GM18858 (cell line): ENCODE measurements at regions not wholly inside any gene's neighbourhood (a gene's known extent, or its start where the extent isn't known, plus 50 kb on each side); places are given as distances from the start of the nearest gene placed in this dataset.

Source experiments
- ATAC-seq: cut with Tn5 transposase; IDR thresholded peaks from one replicate; pipeline ENCODE4 v1.9.1; 2021; ENCODE audit not compliant: unreplicated experiment

GRCh38 chr1:193367863-193368262, 181.4 kb upstream of the B3GALT2 start:
- peak; percentile 15 for ATAC-seq

GRCh38 chr1:193366764-193367507, 180.5 kb upstream of the B3GALT2 start:
- no peak for ATAC-seq

- ATAC-seq: no peak
Observed at GRCh38 chr1:193365966-193366365, 179.6 kb upstream of the B3GALT2 start.

DNA sequence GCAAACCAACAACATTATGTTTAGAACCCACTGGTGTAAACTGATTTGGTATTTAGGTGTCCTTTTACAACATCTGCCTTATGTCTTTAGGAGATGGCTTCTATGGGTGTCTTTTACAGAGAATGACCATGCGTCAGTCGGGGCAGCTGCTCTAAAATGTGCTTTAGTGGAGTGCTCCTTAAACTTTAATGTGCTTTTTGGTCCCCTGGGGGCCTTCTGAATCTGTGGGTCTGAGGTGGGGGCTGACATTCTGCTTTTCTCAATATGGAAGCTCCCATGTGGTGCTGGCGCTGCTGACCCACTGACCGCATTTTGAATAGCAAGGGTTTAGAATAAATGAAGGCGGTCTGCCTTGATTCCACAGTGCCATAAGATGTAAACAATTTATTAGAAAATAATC, 173.2 kb upstream of the B3GALT2 start:
- no peak for ATAC-seq

- no peak for ATAC-seq
Observed at GRCh38 chr1:193358419-193358818, 172.0 kb upstream of the B3GALT2 start.

GRCh38 chr1:193356249-193356648, 169.8 kb upstream of the B3GALT2 start:
- no peak for ATAC-seq

GRCh38 chr1:193355626-193356025, 169.2 kb upstream of the B3GALT2 start:
- no peak for ATAC-seq

- ATAC-seq: no peak
Observed at GRCh38 chr1:193355178-193355577, 168.8 kb upstream of the B3GALT2 start.

GRCh38 chr1:193348769-193349535, 162.5 kb upstream of the B3GALT2 start:
- ATAC-seq: no peak

GRCh38 chr1:193348091-193348768, 161.8 kb upstream of the B3GALT2 start:
- ATAC-seq: no peak

GRCh38 chr1:193346085-193346484, 159.7 kb upstream of the B3GALT2 start:
- ATAC-seq: no peak

DNA sequence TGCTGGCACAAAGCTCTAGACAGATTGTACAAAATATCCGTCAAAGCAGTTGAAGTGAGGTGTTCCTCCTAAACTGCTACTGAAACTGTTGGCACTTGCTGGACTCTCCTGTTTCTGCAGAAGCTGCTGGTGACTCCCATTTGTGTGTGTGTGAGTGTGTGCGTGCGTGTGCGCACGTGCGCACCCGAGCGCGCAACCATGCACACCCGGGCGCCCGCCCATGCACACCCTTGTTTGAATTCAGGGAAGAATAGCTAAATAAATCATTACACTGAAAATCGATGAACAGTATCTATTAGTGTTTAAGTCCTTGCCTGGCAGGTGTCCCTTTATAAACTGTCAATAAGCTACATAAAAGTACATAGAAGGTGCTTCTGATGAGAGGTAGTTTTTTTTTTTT, 156.4 kb upstream of the B3GALT2 start:
- ATAC-seq: no peak

GRCh38 chr1:193340331-193340730, 153.9 kb upstream of the B3GALT2 start:
- ATAC-seq: no peak

GRCh38 chr1:193339401-193339800, 153.0 kb upstream of the B3GALT2 start:
- no peak for ATAC-seq

DNA sequence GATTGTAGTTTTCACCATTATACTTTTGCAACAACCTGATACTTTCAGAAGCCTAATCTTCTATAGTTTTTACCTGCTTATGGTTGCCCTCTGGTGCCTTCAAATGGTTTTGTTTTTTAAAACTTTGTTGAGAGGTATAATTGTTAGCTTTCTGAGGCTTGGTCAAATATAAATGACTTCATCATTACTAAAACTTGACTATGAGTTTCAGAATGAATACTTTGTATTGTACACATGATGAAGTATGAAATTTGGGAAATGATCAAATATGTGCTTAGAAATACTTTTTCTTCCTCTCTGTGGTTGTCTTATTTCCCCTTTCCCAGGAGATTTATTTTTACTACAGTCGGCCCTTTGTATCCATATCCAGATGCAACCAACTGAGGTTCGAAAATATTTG, 151.8 kb upstream of the B3GALT2 start:
- ATAC-seq: peak; percentile 76

GRCh38 chr1:193335806-193336428, 149.5 kb upstream of the B3GALT2 start:
- ATAC-seq: no peak

DNA sequence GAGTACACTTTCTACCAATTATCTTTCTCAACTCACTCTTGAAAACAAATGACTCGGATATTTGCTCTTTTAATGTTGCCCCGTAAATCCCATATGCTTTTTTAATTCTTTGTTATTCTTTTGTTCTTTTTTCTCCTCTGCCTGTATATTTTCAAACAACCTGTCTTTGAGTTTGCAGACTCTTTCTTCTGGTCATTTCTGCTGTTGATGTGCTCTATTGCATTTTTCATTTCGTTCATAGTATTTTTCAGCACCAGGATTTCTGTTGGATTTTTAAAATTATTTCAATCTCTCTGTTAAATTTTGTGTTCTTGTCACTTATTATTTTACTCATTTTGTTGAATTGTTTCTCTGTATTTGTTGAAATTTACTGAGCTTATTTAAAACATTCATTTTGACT, 146.8 kb upstream of the B3GALT2 start:
- no peak for ATAC-seq

DNA sequence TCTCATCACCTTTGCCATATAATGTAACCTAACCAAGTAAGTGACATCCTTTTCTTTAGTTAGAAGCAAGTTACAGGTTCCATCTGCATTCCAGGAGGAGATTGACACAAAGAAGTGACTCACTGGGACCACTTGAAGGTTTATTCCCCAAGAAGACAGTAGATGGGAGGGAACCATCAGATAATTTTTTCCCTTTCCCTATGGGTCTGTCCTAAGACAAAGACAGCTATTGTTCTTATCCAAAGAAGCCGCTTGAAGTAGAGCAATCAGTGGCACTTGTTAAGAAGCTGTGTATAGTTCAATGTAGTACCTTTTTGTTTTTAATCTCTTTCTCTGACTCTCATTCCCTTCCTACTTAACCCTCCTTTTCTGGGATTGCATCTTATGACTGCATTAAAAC, 139.9 kb upstream of the B3GALT2 start:
- no peak for ATAC-seq

- no peak for ATAC-seq
Observed at GRCh38 chr1:193325771-193326170, 139.4 kb upstream of the B3GALT2 start.

DNA sequence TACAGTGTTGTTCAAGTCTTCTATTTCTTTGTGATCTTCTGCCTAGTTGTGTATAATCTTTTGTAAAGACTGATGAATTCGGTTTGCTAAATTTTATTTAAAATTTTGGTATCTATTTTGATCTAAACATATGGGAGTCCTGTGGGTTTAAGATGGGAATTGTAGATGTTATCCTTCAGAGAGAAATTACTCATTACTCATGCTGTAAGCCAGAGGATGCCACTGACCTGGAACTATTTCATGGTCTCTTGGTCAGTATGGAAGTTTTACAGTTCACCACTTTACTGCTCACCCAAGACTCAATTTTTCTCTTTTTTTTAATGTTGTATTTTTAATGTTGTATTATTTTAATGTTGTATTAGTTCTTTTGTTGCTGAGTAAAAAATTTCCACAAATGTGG, 138.6 kb upstream of the B3GALT2 start:
- no peak for ATAC-seq

GRCh38 chr1:193322211-193322610, 135.8 kb upstream of the B3GALT2 start:
- ATAC-seq: no peak
